Inferior parietal cortex (tissue), 1 donor: ENCODE measurements at regions not wholly inside any gene's neighbourhood (a gene's known extent, or its start where the extent isn't known, plus 50 kb on each side); places are given as distances from the start of the nearest gene placed in this dataset.
"Not testable (repeated sequence)": the region's sequence is repeated elsewhere in the genome, so short reads cannot be mapped to it uniquely, and the experiment has no call there.

Experiments
- DNase-seq: peaks from one replicate; pipeline ENCODE4 v3.0.0-alpha.2; 2016; ENCODE audit errors: extremely low spot score

GRCh38 chr16:27600381-27600780 is 50.4 kb downstream of the KATNIP start:
- no peak for DNase-seq

GRCh38 chr16:27602103-27602502 is 52.2 kb downstream of the KATNIP start:
- no peak for DNase-seq

- peak; percentile 78 for DNase-seq
Observed at GRCh38 chr16:27605500-27606106, 55.7 kb downstream of the KATNIP start.

GRCh38 chr16:27611340-27611739 is 61.4 kb downstream of the KATNIP start:
- no peak for DNase-seq

GRCh38 chr16:27613238-27613791 is 63.4 kb downstream of the KATNIP start:
- DNase-seq, result no peak

- no peak for DNase-seq
Observed at GRCh38 chr16:27617665-27618064, 67.7 kb downstream of the KATNIP start.

GRCh38 chr16:27618165-27618564 is 68.2 kb downstream of the KATNIP start:
- no peak for DNase-seq

GRCh38 chr16:27618606-27619327 is 68.8 kb downstream of the KATNIP start:
- no peak for DNase-seq

- DNase-seq, result no peak
Observed at GRCh38 chr16:27620541-27620940, 70.6 kb downstream of the KATNIP start.

- no peak for DNase-seq
Observed at GRCh38 chr16:27624154-27625049, 74.5 kb downstream of the KATNIP start.

- DNase-seq, result no peak
Observed at GRCh38 chr16:27625050-27625697, 75.2 kb downstream of the KATNIP start.

- DNase-seq, result no peak
Observed at GRCh38 chr16:27627136-27627535, 77.2 kb downstream of the KATNIP start.

- no peak for DNase-seq
Observed at GRCh38 chr16:27628241-27628942, 78.4 kb downstream of the KATNIP start.

GRCh38 chr16:27628943-27629462 is 79.1 kb downstream of the KATNIP start:
- not testable (repeated sequence) for DNase-seq

GRCh38 chr16:27632216-27632615 is 82.3 kb downstream of the KATNIP start:
- DNase-seq, result no peak

- DNase-seq, result no peak
Observed at GRCh38 chr16:27633221-27633620, 83.3 kb downstream of the KATNIP start.

- no peak for DNase-seq
Observed at GRCh38 chr16:27633721-27634120, 83.8 kb downstream of the KATNIP start.

- DNase-seq, result no peak
Observed at GRCh38 chr16:27634779-27635178, 84.8 kb downstream of the KATNIP start.

GRCh38 chr16:27636453-27637240 is 86.7 kb downstream of the KATNIP start:
- DNase-seq, result no peak
